Smooth muscle cell (in vitro differentiated cells): ENCODE measurements at regions not wholly inside any gene's neighbourhood (a gene's known extent, or its start where the extent isn't known, plus 50 kb on each side); places are given as distances from the start of the nearest gene placed in this dataset.
"Not testable (repeated sequence)": the region's sequence is repeated elsewhere in the genome, so short reads cannot be mapped to it uniquely, and the experiment has no call there.

Source experiments
- DNase-seq: peaks from one replicate; lab custom pipeline; 2025; ENCODE audit not compliant: unreplicated experiment; lab: John Stamatoyannopoulos, UW
- H2AFZ ChIP-seq: fragments of 200-600 bp; sonication (generic); 2 replicates; pipeline ENCODE4 v1.6.0; 2016; ENCODE audit warnings: antibody characterized with exemption, low read depth, mild to moderate bottlenecking
- H3F3A ChIP-seq: fragments of 200-600 bp; sonication (generic); 2 replicates; pipeline ENCODE4 v1.6.0; 2017; ENCODE audit warnings: antibody characterized with exemption, low read depth
- H3K27ac ChIP-seq: fragments of 200-600 bp; sonication (generic); 2 replicates; pipeline ENCODE4 v1.5.1; 2016; ENCODE audit warnings: low read depth, mild to moderate bottlenecking
- H3K27me3 ChIP-seq: fragments of 200-600 bp; sonication (generic); 2 replicates; pipeline ENCODE4 v1.6.1; 2016; ENCODE audit warnings: low read depth, mild to moderate bottlenecking
- H3K36me3 ChIP-seq: fragments of 200-600 bp; sonication (generic); 2 replicates; pipeline ENCODE4 v1.5.1; 2016; ENCODE audit warnings: low read depth
- H3K4me1 ChIP-seq: fragments of 200-600 bp; sonication (generic); 2 replicates; pipeline ENCODE4 v1.5.1; 2016; ENCODE audit warnings: low read depth
- H3K4me2 ChIP-seq: fragments of 200-600 bp; sonication (generic); 2 replicates; pipeline ENCODE4 v1.6.0; 2016; ENCODE audit warnings: mild to moderate bottlenecking
- H3K4me3 ChIP-seq: fragments of 200-600 bp; sonication (generic); 2 replicates; pipeline ENCODE4 v1.5.1; 2016; ENCODE audit warnings: mild to moderate bottlenecking
- H3K79me2 ChIP-seq: fragments of 200-600 bp; sonication (generic); 2 replicates; pipeline ENCODE4 v1.6.0; 2016; ENCODE audit warnings: low read depth, mild to moderate bottlenecking
- H3K9ac ChIP-seq: fragments of 200-600 bp; sonication (generic); 2 replicates; pipeline ENCODE4 v1.6.0; 2016; ENCODE audit warnings: low read depth
- H3K9me3 ChIP-seq: fragments of 200-600 bp; sonication (generic); replicated peaks from 2 replicates; pipeline ENCODE4 v1.5.1; 2016; ENCODE audit warnings: low read depth
- H4K20me1 ChIP-seq: fragments of 200-600 bp; sonication (generic); 2 replicates; pipeline ENCODE4 v1.6.0; 2016; ENCODE audit warnings: low read depth
- CTCF ChIP-seq: fragments of 200-600 bp; sonication (generic); IDR thresholded peaks from 2 replicates; pipeline ENCODE4 v1.5.1; 2017; ENCODE audit warnings: borderline replicate concordance, mild to moderate bottlenecking, antibody characterized with exemption; ENCODE audit not compliant: insufficient read depth, poor library complexity, severe bottlenecking
- WGBS: methylation state at CpG from one replicate; pipeline ENCODE4 v1.1.7; 2016; ENCODE audit warnings: low lambda C conversion rate; 5-methylcytosine and 5-hydroxymethylcytosine counted together

- no peak for TF ChIP-seq CTCF
- no peaks in the 10 kb centered on the region for H3K27me3 ChIP-seq
- no peak overlapping the region for H3K4me2 ChIP-seq
- no peaks in the 10 kb centered on the region for H3K9me3 ChIP-seq
- H3K27ac ChIP-seq: no peak overlapping the region
- H3K79me2 ChIP-seq: no peaks in the 10 kb centered on the region
- no peaks in the 10 kb centered on the region for H3F3A ChIP-seq
- H2AFZ ChIP-seq: no peak overlapping the region
- H3K4me3 ChIP-seq: no peak overlapping the region
- no peaks in the 10 kb centered on the region for H3K36me3 ChIP-seq
- DNase-seq: no peak
- no peaks in the 10 kb centered on the region for H3K4me1 ChIP-seq
- H4K20me1 ChIP-seq: no peaks in the 10 kb centered on the region
- no peak overlapping the region for H3K9ac ChIP-seq
These were observed 1000.1 kb upstream of the LCORL start for GRCh38 chr4:19021617-19022016.

GRCh38 chr4:19016550-19016949 is 995.0 kb upstream of the LCORL start:
- H3K79me2 ChIP-seq, H2AFZ ChIP-seq, H3F3A ChIP-seq, H3K27ac ChIP-seq, H3K4me3 ChIP-seq, H3K36me3 ChIP-seq, H4K20me1 ChIP-seq, H3K9me3 ChIP-seq, H3K9ac ChIP-seq, H3K4me2 ChIP-seq, H3K27me3 ChIP-seq, H3K4me1 ChIP-seq, DNase-seq: not testable (repeated sequence)
- 97% methylated on average over 11 of the region's 11 CpGs for WGBS

DNA sequence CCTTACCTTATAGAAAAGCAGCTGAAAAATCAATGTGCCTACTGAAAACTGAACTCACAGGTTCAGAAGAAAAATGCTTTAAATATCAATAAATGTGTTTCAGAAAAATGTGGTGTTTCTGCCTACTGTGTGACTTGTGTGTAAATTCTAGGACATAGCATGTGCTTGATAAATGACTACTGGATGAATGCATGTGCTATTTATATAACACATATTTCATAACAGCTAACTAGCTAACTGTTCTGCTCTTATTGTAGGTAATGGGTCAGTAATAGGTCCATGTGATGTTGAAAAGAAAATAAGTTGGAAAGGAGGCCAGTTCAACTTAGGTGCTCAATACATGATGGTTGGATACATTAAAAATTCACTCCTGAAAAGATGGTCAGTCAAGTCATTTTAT is 993.0 kb upstream of the LCORL start:
- Histone ChIP-seq H3K4me3 (no peak overlapping the region), H3K27me3 (no peaks in the 10 kb centered on the region), H4K20me1 (no peaks in the 10 kb centered on the region), H3F3A (peaks cover 5% of the 10 kb centered on the region), H3K9me3 (no peaks in the 10 kb centered on the region), H3K4me1 (no peaks in the 10 kb centered on the region), H3K9ac (no peak overlapping the region), H3K79me2 (no peaks in the 10 kb centered on the region), H2AFZ (no peak overlapping the region), H3K4me2 (no peak overlapping the region), H3K27ac (no peak overlapping the region), H3K36me3 (no peaks in the 10 kb centered on the region)
- no peak for DNase-seq
- no peak for TF ChIP-seq CTCF

DNA sequence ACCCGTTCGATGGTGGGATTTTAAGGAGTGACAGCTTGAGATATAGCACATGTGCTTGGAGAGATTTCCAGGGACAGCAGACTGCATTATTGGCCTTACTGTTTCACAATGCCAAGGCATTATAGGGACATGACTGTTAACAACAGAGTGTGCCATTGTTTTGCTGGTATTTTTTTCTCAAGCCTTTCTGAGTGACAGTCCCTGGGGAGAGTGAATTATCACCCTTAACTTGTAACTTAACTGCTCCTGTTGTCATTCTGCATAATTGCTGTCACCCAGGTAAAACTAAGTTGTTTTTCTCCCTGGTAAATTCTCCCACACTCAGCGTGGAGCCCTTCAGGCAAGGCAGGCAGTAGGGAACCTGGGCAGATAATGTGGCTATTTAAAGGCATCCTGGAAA is 989.2 kb upstream of the LCORL start:
- Histone ChIP-seq H3K4me2 (peak overlapping the region; percentile 36), H3K79me2 (no peaks in the 10 kb centered on the region), H3K9me3 (no peaks in the 10 kb centered on the region), H3K9ac (no peak overlapping the region), H3K27ac (no peak overlapping the region), H3F3A (peaks cover 5% of the 10 kb centered on the region), H3K4me3 (no peak overlapping the region), H3K36me3 (no peaks in the 10 kb centered on the region), H3K4me1 (no peaks in the 10 kb centered on the region), H4K20me1 (no peaks in the 10 kb centered on the region), H3K27me3 (no peaks in the 10 kb centered on the region), H2AFZ (peak overlapping the region; percentile 26)
- WGBS: 20% methylated on average over 3 of the region's 3 CpGs
- no peak for TF ChIP-seq CTCF
- DNase-seq: no peak
